GM12892 (cell line): ENCODE measurements at regions not wholly inside any gene's neighbourhood (a gene's known extent, or its start where the extent isn't known, plus 50 kb on each side); places are given as distances from the start of the nearest gene placed in this dataset.

Source experiments
- POLR2A ChIP-seq: IDR thresholded peaks from 2 replicates; pipeline ENCODE4 v1.6.1; 2011; ENCODE audit warnings: low read depth, low read length, control low read depth
- POLR2AphosphoS5 ChIP-seq: IDR thresholded peaks from 2 replicates; pipeline ENCODE4 v1.6.1; 2011; ENCODE audit warnings: low read depth, low read length, control low read depth

DNA sequence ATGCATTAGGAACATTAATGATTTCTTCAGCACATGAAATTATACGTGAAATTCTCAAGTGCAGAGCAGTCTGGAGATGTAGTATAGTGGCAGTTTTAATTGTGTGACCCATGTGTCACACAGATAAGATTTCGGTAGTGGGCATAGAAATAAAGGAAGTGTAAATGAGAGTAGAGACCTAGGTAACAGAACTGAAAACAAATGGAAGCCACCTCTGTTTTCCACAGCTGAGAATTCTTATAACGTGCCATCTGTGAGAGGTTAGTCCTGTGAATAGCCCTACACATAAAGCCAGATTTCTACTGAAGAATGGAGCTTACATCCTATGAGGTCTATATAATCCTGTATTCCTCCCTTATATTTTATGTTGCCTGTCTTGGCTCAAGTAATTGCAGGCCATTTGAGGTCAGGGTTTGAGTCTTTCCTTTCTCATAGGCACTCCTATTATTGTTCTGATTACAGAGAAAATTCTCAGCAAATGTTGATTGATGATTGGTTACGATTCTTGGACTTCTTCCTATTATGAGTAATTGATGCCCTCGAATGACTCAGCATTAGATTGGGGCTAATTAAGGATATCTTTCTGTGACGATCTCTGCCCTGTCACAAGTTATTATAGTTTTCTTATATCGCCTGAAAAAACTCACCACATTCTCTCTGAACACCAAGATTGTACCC lies 258.2 kb downstream of the KIF20B start:
- TF ChIP-seq POLR2AphosphoS5 (no peak), POLR2A (no peak)
